ENCODE measurements at regions not wholly inside any gene's neighbourhood (a gene's known extent, or its start where the extent isn't known, plus 50 kb on each side); places are given as distances from the start of the nearest gene placed in this dataset.

DNA sequence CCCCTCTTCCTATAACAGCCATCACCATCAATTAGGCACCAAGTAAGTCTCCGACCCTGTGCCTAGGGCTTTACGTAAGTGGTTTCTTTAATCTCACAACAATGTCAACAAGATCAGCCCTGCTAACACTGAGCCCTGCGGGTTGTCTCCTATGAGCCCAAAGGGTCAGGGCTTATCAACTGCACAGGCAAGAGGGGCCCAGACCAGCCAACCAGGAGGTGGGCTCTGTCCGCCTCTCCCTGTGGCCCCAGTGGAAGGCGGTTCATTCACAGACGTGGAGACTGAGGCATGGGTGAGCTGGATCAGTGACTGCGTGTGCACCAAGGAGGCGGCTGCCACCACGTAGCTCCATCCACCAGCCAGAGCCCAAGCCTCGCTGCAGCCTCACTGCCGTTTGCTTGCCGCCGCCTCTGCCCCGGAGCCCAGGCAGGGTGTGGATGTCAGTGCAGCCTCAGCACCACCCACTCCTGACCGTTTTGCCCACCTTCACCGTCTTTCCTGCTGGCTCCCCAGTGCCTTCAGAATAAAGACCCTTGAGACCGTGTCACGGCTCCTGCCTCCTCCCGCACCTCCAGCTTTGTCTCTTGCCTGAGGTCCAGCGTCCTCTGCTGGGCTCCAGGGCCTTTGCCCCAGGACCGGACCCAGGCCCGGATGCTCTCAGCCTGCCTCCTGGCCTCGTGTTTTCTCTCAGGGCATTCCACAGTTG lies 78.7 kb downstream of the DLL1 start:
- TF ChIP-seq, protein P1, sequence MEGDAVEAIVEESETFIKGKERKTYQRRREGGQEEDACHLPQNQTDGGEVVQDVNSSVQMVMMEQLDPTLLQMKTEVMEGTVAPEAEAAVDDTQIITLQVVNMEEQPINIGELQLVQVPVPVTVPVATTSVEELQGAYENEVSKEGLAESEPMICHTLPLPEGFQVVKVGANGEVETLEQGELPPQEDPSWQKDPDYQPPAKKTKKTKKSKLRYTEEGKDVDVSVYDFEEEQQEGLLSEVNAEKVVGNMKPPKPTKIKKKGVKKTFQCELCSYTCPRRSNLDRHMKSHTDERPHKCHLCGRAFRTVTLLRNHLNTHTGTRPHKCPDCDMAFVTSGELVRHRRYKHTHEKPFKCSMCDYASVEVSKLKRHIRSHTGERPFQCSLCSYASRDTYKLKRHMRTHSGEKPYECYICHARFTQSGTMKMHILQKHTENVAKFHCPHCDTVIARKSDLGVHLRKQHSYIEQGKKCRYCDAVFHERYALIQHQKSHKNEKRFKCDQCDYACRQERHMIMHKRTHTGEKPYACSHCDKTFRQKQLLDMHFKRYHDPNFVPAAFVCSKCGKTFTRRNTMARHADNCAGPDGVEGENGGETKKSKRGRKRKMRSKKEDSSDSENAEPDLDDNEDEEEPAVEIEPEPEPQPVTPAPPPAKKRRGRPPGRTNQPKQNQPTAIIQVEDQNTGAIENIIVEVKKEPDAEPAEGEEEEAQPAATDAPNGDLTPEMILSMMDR (IDR thresholded peaks at IDR 0.05): no peak
- TF ChIP-seq POLR2A (IDR thresholded peaks at IDR 0.05): no peak
